Progenitor cell of endocrine pancreas (in vitro differentiated cells): ENCODE measurements at regions not wholly inside any gene's neighbourhood (a gene's known extent, or its start where the extent isn't known, plus 50 kb on each side); places are given as distances from the start of the nearest gene placed in this dataset.

ENCODE experiments used
- DNase-seq: peaks from one replicate; pipeline ENCODE4 v3.0.0; 2021; ENCODE audit warnings: low spot score; ENCODE audit not compliant: unreplicated experiment
- H3K27ac Mint-ChIP-seq: 2 replicates; pipeline ENCODE4 v1.8.0; 2021; ENCODE audit warnings: mild to moderate bottlenecking, moderate library complexity, mixed read lengths
- H3K27me3 Mint-ChIP-seq: 2 replicates; pipeline ENCODE4 v1.8.0; 2021; ENCODE audit warnings: mixed read lengths
- H3K36me3 Mint-ChIP-seq: 2 replicates; pipeline ENCODE4 v1.8.0; 2022; ENCODE audit warnings: mixed read lengths; ENCODE audit not compliant: insufficient read depth
- H3K4me1 Mint-ChIP-seq: 2 replicates; pipeline ENCODE4 v1.8.0; 2021; ENCODE audit warnings: low read depth, mixed read lengths
- H3K4me3 Mint-ChIP-seq: 2 replicates; pipeline ENCODE4 v1.8.0; 2021; ENCODE audit warnings: low read depth, mild to moderate bottlenecking, moderate library complexity, mixed read lengths
- H3K9me3 Mint-ChIP-seq: 2 replicates; pipeline ENCODE4 v1.8.0; 2021; ENCODE audit warnings: low read depth, mixed read lengths
- TF ChIP-seq, protein P1 (sequence below): fragments of 200-600 bp; sonication (generic); IDR thresholded peaks from one replicate; pipeline ENCODE4 v1.5.0; 2021; ENCODE audit warnings: antibody characterized with exemption, mild to moderate bottlenecking; ENCODE audit not compliant: unreplicated experiment

DNA sequence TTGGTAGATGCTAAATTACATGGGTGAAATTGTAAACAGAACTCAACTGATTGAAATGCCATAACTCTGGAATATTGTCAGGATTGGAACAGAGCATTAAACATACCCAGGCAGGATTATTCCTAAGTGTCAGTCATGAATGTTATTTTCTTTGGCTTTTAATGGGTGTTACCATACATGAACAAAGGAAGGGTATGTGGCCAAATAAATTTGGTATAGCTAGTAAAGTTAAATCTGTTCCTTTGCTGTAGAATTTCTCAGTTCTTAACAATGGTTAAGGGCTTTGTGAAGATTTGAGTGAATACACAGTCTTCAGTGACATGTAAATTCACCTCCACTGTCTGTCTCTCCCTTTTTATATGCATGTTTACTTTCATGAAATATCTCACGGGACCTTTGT, 679.5 kb upstream of the CDH8 start:
- TF ChIP-seq, protein P1, sequence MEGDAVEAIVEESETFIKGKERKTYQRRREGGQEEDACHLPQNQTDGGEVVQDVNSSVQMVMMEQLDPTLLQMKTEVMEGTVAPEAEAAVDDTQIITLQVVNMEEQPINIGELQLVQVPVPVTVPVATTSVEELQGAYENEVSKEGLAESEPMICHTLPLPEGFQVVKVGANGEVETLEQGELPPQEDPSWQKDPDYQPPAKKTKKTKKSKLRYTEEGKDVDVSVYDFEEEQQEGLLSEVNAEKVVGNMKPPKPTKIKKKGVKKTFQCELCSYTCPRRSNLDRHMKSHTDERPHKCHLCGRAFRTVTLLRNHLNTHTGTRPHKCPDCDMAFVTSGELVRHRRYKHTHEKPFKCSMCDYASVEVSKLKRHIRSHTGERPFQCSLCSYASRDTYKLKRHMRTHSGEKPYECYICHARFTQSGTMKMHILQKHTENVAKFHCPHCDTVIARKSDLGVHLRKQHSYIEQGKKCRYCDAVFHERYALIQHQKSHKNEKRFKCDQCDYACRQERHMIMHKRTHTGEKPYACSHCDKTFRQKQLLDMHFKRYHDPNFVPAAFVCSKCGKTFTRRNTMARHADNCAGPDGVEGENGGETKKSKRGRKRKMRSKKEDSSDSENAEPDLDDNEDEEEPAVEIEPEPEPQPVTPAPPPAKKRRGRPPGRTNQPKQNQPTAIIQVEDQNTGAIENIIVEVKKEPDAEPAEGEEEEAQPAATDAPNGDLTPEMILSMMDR: no peak
- H3K27ac Mint-ChIP-seq: no peak overlapping the region
- no peak overlapping the region for H3K4me3 Mint-ChIP-seq
- H3K9me3 Mint-ChIP-seq: peaks cover 6% of the 10 kb centered on the region
- no peaks in the 10 kb centered on the region for H3K36me3 Mint-ChIP-seq
- no peak for DNase-seq
- H3K27me3 Mint-ChIP-seq: no peaks in the 10 kb centered on the region
- H3K4me1 Mint-ChIP-seq: no peaks in the 10 kb centered on the region

DNA sequence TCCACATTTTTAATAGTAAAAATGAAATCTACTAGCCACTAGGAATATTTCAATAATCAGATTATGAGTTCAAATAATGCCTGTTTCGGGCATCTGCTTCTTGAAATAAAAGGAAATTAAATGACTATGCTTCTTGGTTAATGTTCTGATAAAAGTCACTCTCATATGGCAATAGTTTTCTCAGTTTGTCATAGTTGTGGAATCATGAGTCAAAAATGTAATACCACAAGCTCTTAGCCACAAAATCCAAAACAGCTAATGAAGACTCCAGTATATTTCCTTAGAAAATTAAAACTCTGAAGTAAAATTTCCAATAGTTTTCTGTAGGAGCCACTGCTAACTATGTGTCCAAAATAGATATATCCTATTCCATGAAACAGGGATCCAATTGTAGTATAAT, 676.3 kb upstream of the CDH8 start:
- Mint-ChIP-seq H3K36me3 (no peaks in the 10 kb centered on the region), H3K4me3 (no peak overlapping the region), H3K27ac (no peak overlapping the region), H3K9me3 (no peaks in the 10 kb centered on the region), H3K27me3 (no peaks in the 10 kb centered on the region), H3K4me1 (no peaks in the 10 kb centered on the region)
- no peak for DNase-seq
- TF ChIP-seq, protein P1: no peak

DNA sequence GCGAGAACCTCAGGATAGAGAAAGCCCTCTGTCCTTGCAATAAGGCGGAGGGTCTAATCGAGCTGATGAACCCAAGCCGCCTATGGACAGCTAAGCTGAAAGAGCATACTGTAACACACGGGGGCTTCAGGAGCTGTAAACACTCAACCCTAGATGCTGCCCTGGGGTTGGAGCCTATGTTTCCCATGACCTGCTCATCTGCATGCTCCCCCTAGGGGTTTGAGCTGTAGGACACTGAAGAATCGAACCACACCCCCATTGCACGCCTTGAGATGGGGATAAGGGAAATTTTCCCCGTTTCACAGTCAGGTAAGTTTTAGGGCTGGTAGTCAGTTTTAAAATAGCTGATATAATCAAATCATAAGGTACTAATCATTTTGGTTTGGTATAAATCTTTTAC, 675.6 kb upstream of the CDH8 start:
- TF ChIP-seq, protein P1: no peak
- no peaks in the 10 kb centered on the region for H3K9me3 Mint-ChIP-seq
- no peak overlapping the region for H3K4me3 Mint-ChIP-seq
- no peak for DNase-seq
- H3K4me1 Mint-ChIP-seq: no peaks in the 10 kb centered on the region
- H3K27me3 Mint-ChIP-seq: no peaks in the 10 kb centered on the region
- no peaks in the 10 kb centered on the region for H3K36me3 Mint-ChIP-seq
- no peak overlapping the region for H3K27ac Mint-ChIP-seq

DNA sequence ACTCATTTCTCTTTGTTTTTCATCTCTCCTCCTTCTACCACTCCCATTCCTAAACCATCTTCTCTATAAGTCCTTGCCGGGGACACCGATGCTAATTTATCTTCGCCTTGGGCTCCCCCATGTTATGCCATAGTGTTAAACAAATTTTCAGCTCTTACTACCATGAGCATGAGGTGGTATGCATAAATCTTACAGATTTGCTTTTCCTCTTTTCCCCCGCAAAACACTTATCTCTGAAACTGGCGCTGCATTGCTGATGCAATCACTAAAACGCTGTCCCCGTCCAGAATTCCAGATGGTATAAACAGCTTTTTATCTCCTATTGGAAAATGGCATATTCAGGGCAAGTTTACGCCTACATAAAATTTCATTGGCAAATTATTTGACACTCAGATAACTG, 673.6 kb upstream of the CDH8 start:
- H3K36me3 Mint-ChIP-seq: no peaks in the 10 kb centered on the region
- H3K4me3 Mint-ChIP-seq: no peak overlapping the region
- H3K9me3 Mint-ChIP-seq: no peaks in the 10 kb centered on the region
- no peak overlapping the region for H3K27ac Mint-ChIP-seq
- DNase-seq: no peak
- H3K4me1 Mint-ChIP-seq: no peaks in the 10 kb centered on the region
- TF ChIP-seq, protein P1: no peak
- no peaks in the 10 kb centered on the region for H3K27me3 Mint-ChIP-seq

DNA sequence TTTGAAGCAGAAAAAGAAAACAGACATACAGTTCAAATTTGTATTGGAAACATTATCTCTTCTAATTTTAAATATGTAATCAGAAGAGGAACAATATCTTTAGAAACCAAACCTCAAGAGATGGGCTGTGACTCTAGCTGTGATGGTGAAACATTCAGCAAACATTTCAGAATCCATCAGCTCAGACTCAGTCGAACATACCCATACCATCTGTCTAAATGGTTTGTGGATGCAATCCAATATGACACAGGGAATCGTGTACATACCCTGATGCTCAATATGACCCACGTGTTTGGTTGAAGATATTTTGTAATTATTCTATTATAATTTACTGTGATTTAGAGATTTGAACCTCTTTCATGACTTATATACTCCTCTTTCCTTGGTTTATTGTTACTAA, 665.2 kb upstream of the CDH8 start:
- TF ChIP-seq, protein P1: no peak
- H3K4me3 Mint-ChIP-seq: no peak overlapping the region
- DNase-seq: no peak
- no peak overlapping the region for H3K27ac Mint-ChIP-seq
- no peaks in the 10 kb centered on the region for H3K36me3 Mint-ChIP-seq
- no peaks in the 10 kb centered on the region for H3K27me3 Mint-ChIP-seq
- no peaks in the 10 kb centered on the region for H3K9me3 Mint-ChIP-seq
- H3K4me1 Mint-ChIP-seq: no peaks in the 10 kb centered on the region
